ENCODE measurements at regions not wholly inside any gene's neighbourhood (a gene's known extent, or its start where the extent isn't known, plus 50 kb on each side); places are given as distances from the start of the nearest gene placed in this dataset.

DNA sequence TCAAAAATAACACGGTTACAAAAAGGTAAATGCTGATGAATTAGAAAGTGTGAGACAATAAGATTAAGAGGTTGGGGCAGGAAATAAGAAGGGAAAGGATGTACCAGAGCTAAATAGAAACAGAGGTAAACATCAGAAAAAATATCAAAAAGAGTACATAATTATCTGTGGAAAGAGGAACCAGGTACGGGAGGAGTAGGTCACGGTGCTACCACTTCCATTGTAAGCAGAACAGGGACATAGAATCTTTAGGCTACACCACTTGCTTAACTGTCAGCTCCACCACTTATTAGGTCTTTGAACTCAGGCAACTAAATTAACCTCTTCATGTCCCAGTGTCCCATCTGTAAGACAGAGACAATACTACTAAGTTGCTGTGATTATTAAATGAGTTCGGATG is 350.3 kb downstream of the LRATD1 start:
- Histone ChIP-seq H3K4me1 (ENCODE audit: control insufficient read depth, extremely low read depth, insufficient read depth, low read length) (no peaks in the 10 kb centered on the region), H4K20me1 (ENCODE audit: control insufficient read depth, extremely low read depth, insufficient read depth, low read length) (no peaks in the 10 kb centered on the region), H2AFZ (ENCODE audit: low read length) (no peak overlapping the region), H3K4me2 (ENCODE audit: extremely low read depth, insufficient read depth, low read length) (no peak overlapping the region), H3K79me2 (ENCODE audit: control insufficient read depth, insufficient read depth, low read length) (no peaks in the 10 kb centered on the region), H3K4me3 (replicated peaks in 1 of 4; ENCODE audit: control extremely low read depth in 1 of 4, insufficient read depth in 1 of 4, low read depth in 3 of 4, low read length in 4 of 4) (no peak overlapping the region), H3K9ac (ENCODE audit: insufficient read depth, low read length) (no peak overlapping the region), H3K36me3 (ENCODE audit: control insufficient read depth, insufficient read depth, low read length) (no peaks in the 10 kb centered on the region), H3K27me3 (ENCODE audit: control insufficient read depth, insufficient read depth, low read length) (no peaks in the 10 kb centered on the region), H3K27ac (ENCODE audit: insufficient read depth, low read length) (no peak overlapping the region), H3K9me3 (ENCODE audit: control insufficient read depth, insufficient read depth, low read depth, low read length) (no peaks in the 10 kb centered on the region)
- TF ChIP-seq, protein P1, sequence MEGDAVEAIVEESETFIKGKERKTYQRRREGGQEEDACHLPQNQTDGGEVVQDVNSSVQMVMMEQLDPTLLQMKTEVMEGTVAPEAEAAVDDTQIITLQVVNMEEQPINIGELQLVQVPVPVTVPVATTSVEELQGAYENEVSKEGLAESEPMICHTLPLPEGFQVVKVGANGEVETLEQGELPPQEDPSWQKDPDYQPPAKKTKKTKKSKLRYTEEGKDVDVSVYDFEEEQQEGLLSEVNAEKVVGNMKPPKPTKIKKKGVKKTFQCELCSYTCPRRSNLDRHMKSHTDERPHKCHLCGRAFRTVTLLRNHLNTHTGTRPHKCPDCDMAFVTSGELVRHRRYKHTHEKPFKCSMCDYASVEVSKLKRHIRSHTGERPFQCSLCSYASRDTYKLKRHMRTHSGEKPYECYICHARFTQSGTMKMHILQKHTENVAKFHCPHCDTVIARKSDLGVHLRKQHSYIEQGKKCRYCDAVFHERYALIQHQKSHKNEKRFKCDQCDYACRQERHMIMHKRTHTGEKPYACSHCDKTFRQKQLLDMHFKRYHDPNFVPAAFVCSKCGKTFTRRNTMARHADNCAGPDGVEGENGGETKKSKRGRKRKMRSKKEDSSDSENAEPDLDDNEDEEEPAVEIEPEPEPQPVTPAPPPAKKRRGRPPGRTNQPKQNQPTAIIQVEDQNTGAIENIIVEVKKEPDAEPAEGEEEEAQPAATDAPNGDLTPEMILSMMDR (conservative IDR thresholded peaks at IDR 0.05 in 1 of 2, IDR thresholded peaks at IDR 0.05 in 1 of 2; ENCODE audit: low read depth in 1 of 2, low read length in 2 of 2): no peak
- TF ChIP-seq EZH2 (IDR thresholded peaks at IDR 0.05; ENCODE audit: low read length, missing control alignments): no peak
- DNase-seq (ENCODE audit: low read depth in 2 of 2): no peak

DNA sequence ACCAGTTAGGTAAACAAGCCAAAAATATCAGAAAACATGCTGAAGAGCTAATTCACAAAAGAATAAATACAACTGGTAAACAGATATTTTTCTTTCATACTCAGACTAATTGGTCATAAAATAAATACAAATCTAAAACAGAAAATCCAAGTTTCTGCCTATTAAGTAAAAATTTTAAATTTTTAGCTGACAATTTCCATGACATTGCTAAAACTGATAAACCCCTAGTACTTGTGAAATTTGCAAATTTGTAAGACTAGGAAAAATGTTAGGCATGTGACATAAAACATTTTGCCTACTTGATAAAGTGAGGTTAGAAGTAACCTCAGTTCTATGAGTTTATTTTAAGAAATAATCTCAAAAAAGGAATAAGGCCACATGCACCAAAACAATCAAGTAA is 356.1 kb downstream of the LRATD1 start:
- H3K27ac ChIP-seq (ENCODE audit: insufficient read depth, low read length): no peak overlapping the region
- no peak overlapping the region for H3K4me3 ChIP-seq (replicated peaks in 1 of 4; ENCODE audit: control extremely low read depth in 1 of 4, insufficient read depth in 1 of 4, low read depth in 3 of 4, low read length in 4 of 4)
- H3K4me2 ChIP-seq (ENCODE audit: extremely low read depth, insufficient read depth, low read length): no peak overlapping the region
- no peak for TF ChIP-seq EZH2 (IDR thresholded peaks at IDR 0.05; ENCODE audit: low read length, missing control alignments)
- TF ChIP-seq, protein P1 (conservative IDR thresholded peaks at IDR 0.05 in 1 of 2, IDR thresholded peaks at IDR 0.05 in 1 of 2; ENCODE audit: low read depth in 1 of 2, low read length in 2 of 2): no peak
- H4K20me1 ChIP-seq (ENCODE audit: control insufficient read depth, extremely low read depth, insufficient read depth, low read length): no peaks in the 10 kb centered on the region
- H3K27me3 ChIP-seq (ENCODE audit: control insufficient read depth, insufficient read depth, low read length): no peaks in the 10 kb centered on the region
- H3K36me3 ChIP-seq (ENCODE audit: control insufficient read depth, insufficient read depth, low read length): no peaks in the 10 kb centered on the region
- no peaks in the 10 kb centered on the region for H3K9me3 ChIP-seq (ENCODE audit: control insufficient read depth, insufficient read depth, low read depth, low read length)
- H3K4me1 ChIP-seq (ENCODE audit: control insufficient read depth, extremely low read depth, insufficient read depth, low read length): no peaks in the 10 kb centered on the region
- no peaks in the 10 kb centered on the region for H3K79me2 ChIP-seq (ENCODE audit: control insufficient read depth, insufficient read depth, low read length)
- no peak overlapping the region for H3K9ac ChIP-seq (ENCODE audit: insufficient read depth, low read length)
- no peak overlapping the region for H2AFZ ChIP-seq (ENCODE audit: low read length)
- DNase-seq (ENCODE audit: low read depth in 2 of 2): no peak

DNA sequence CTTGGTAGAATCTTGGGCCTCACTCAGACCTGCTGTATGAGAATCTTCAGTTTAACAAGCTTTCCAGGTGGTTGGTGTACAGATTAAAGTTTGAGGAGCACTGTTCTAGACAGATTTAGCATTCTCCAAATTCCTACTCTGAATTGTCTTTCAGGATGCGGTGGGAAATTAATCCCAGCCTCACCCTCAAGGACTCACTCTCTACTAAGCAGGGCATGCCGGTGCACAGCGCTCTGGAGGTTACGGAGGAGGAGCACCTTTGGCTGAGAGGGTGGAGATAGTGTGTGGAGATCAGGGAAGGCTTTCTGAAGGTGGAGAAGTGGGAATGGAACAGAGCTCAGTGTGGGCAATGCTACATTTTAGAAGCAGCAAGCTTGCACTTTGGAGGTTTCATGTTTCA is 359.2 kb downstream of the LRATD1 start:
- no peak overlapping the region for H2AFZ ChIP-seq (ENCODE audit: low read length)
- no peak for DNase-seq (ENCODE audit: low read depth in 2 of 2)
- H3K79me2 ChIP-seq (ENCODE audit: control insufficient read depth, insufficient read depth, low read length): no peaks in the 10 kb centered on the region
- H4K20me1 ChIP-seq (ENCODE audit: control insufficient read depth, extremely low read depth, insufficient read depth, low read length): no peaks in the 10 kb centered on the region
- TF ChIP-seq EZH2 (IDR thresholded peaks at IDR 0.05; ENCODE audit: low read length, missing control alignments): no peak
- TF ChIP-seq, protein P1 (conservative IDR thresholded peaks at IDR 0.05 in 1 of 2, IDR thresholded peaks at IDR 0.05 in 1 of 2; ENCODE audit: low read depth in 1 of 2, low read length in 2 of 2): no peak
- no peaks in the 10 kb centered on the region for H3K9me3 ChIP-seq (ENCODE audit: control insufficient read depth, insufficient read depth, low read depth, low read length)
- H3K27ac ChIP-seq (ENCODE audit: insufficient read depth, low read length): no peak overlapping the region
- no peak overlapping the region for H3K4me3 ChIP-seq (replicated peaks in 1 of 4; ENCODE audit: control extremely low read depth in 1 of 4, insufficient read depth in 1 of 4, low read depth in 3 of 4, low read length in 4 of 4)
- no peak overlapping the region for H3K4me2 ChIP-seq (ENCODE audit: extremely low read depth, insufficient read depth, low read length)
- H3K36me3 ChIP-seq (ENCODE audit: control insufficient read depth, insufficient read depth, low read length): no peaks in the 10 kb centered on the region
- H3K9ac ChIP-seq (ENCODE audit: insufficient read depth, low read length): no peak overlapping the region
- H3K4me1 ChIP-seq (ENCODE audit: control insufficient read depth, extremely low read depth, insufficient read depth, low read length): no peaks in the 10 kb centered on the region
- H3K27me3 ChIP-seq (ENCODE audit: control insufficient read depth, insufficient read depth, low read length): no peaks in the 10 kb centered on the region
